NCI-H1417 (cell line): ENCODE measurements at regions not wholly inside any gene's neighbourhood (a gene's known extent, or its start where the extent isn't known, plus 50 kb on each side); places are given as distances from the start of the nearest gene placed in this dataset.
A peak's percentile ranks its signal among the peaks of the same experiment; 100 is the strongest.
"Not testable (repeated sequence)": the region's sequence is repeated elsewhere in the genome, so short reads cannot be mapped to it uniquely, and the experiment has no call there.

Source experiments
- DNase-seq, 3 experiments: peaks; one replicate each; lab custom pipeline; 2025; lab: John Stamatoyannopoulos, UW

DNA sequence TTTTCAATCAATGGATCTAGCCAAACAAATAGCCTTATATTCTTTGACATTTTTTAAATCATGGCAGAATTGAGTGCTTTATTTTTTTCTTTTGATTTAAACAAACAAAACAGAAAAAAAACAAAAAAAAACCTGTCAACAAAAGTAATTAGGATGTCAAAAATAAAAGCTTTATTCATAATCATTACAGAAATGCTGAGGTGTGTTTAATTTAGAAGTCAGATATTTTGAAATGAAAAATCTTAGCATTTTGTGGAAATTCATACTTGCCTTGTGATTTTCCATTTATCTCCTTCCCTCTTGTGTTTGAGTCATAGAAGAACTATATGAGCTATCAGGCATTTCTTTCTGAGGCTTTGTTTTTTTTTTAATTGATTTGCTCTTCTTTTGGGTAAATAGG, 387.0 kb upstream of the STXBP6 start:
- DNase-seq = no peak

DNA sequence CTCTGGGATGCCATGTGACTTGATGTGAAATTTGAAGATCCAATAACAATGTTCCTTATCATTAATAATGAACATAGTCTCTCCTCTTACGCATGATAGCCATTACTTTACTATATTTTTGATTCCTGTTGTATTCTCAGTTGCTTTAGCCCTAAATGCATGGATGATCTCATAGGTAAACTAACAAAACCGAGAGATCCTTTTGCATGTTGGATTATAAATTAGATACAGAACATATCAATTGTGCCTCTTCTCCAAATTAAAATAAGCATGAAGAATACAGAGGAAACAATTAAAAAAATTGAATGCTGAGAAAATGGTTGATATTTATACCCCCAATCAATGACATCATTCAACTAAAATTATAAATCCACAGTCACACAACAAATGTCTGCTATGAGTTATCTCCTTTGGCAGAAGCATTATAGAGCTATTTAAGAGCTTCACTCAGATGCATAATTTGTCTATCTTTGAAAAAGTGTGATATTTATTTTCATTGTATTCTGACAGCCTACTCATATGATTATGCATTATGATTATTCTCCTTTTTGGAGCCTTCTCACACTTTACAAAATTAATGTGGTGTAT, 386.4 kb upstream of the STXBP6 start:
- DNase-seq = no peak

DNA sequence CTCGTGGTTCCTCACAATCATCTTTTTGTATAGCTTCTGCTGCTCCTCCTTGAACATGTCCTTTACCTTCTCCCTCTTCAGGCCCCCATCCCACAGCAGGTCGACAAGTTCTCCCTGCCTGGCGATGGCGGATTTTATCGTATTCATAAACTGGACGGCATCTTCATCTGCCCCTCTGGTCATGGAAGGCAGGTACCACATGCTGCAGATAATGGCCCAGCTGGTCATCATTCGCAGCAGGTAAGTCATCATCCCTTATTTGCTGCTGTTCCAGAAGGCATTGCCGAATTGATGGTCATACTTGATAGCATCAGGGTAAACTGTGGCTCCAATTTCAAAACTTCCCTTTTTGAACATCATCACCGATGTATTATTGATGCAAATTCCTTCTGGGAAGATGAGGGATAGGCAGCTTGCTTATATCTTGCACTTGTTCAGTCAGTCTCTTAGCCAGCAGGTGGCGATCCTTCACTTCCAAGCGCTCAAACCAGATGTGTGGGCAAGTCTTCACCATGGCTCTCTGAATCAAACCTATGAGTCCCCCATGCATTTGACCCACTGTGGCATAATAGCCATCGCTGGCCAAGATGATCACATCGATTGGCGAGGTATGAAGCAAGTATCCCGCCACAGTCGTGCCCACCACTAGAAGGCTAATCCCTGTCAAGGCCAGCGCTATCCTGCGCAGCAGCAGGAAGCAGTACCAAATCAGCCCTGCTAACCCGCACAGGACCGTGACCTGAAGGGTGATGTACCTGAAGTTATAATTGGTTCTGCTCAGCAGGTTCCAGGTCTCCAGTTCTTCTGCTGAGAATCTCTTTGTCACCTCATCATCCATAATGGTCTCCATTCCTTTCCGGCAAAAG, 381.5 kb upstream of the STXBP6 start:
- DNase-seq = peak; percentile 32 to 72 (median 58)

DNA sequence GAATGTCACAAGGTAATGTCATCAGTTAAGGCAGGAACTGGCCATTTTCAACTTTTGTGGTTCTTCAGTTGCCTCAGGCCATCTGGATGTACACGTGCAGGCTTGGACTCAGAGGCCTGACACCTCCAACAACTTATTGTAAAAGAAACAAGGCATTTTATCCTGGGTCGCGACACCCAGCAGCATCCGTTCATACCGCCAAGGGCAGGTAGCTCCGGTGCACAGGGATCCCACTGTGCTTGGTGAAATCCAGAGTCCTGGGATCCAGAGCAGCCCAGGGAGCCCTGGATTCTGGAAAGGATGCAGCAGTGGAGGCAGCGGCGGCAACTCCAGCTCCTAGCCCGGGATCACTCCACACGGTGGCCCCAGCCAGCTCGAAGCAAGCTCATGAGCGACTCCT, 380.9 kb upstream of the STXBP6 start:
- DNase-seq = no peak

DNA sequence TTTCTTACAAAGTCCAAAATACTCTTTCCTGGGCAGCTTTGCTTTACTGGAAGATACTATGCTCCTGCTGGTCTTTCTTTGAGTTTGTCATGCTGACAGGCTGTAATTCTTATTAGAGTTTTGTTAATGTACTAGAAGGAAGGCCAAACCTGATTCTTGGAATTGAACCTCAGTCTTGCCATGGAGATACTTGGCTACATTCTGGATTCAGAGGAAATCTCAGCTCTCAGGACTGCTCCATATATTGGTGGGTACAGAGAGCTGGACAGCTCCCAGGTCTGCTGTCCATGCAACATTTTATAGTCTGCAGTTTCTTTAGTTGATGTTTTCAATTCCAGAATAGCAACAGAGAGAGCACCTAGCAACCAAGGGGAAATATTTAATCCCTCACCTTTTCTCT, 363.1 kb upstream of the STXBP6 start:
- DNase-seq = no peak

DNA sequence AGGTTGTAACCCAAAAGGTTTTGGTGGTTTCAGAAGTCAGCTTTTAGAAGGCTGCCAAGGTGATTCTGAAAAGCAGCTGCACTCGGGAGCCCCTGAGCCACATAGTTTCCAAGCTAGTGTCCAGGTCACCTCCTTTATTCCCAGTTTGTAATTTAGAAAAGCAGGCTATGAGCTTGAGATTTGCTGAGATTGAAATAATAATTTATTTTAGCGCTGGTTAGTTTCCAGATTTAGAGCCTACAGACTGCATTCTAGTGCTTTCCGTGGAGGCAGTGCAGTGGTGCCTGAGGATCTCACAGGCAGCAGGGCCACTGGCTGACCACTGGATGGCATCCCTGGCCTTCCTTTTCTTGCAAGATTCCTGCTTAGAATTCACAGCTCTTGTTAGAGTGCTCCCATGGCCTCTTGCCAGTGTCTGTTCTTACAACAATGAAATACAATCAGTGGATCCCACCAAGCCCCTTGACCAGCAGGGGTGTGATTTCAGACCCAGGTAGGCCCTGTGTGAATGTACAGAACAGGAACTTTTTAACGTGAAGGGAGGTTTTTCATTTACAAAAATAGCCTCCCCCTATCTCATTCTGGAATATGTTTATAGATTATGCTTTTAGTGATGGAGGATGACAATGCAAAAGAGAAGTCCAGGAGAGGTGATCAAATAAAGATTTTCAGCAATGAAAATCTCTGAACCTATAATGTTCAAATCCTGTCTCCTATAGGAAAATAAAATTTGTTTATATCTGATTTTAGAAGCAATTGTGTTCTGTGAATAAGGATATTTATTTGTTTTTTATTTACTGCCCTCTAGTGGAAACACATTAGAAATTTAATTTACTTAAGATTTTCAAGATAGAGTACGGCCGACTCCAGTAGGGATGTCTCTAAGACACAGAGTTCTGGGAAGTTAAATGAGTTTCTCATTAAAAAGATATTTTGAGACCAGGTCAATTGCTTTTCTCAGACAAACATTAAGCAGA, 362.1 kb upstream of the STXBP6 start:
- DNase-seq = peak in 1 of 3 experiments; percentile 53

DNA sequence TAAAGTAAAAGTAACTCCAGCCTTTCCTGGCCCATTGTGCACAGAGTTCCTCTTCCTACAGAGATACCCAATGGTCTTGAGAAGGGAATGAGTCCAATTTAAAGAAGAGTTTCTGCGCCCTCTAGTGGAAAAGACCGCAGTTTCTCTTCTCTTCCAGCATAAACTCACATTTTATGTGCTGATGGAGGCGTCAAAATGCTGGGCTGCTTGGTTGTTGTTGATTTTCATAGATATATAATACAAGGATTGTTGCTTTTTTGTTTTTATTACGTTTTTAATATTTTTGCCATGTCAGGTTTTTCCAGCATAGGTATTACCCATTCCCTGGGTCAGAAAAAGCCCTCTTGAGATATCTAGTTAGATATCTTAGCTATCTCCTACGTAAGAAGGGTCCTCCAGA, 356.9 kb upstream of the STXBP6 start:
- DNase-seq = peak; percentile 47 to 78 (median 73)

DNA sequence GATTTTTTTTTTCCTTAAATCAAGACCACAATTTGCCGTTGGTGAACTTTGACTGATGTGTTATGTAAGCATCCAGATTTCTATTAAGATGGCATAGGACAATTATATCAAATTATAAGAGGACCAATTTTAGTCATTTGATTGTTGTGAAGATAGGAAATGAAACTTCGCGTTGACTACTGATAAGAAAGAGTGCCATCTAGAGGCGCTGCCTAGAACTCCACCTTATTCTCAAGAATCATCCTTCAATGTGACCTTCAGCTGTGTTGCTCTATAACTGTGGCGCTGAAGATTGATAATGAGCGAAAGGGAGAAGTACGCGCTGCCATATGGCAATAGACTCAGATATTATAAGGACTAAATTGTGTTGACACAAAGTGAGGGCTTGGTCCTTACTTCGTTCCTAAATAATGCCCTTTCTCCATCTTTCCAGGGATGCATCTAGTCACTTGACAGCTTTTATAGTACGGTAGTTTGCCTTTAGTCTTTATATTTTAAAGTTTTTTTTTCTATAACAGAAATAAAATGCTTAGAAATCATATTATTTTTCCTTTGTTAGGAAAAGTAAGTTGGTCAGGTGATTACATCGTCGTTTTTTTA, 350.8 kb upstream of the STXBP6 start:
- DNase-seq = peak; percentile 35 to 81 (median 67)

DNA sequence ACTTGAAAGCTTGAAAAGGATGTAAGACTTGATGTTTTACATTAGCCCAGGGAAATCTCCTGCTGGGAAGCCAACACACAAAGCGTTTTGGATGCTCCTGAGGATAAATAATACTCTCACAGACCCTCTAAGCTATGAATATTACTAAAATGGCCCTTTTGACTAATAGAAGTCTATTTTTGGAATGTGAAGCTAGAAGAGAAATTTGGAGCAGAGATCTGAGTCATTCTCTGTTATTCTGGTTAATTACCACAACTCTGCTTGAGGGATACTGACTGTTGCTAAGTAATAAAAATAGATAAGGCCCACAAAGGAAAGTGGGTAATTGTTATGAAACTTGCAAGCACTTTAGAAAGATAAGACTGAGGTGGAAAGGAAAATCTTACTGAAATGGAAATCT, 346.2 kb upstream of the STXBP6 start:
- DNase-seq = no peak

DNA sequence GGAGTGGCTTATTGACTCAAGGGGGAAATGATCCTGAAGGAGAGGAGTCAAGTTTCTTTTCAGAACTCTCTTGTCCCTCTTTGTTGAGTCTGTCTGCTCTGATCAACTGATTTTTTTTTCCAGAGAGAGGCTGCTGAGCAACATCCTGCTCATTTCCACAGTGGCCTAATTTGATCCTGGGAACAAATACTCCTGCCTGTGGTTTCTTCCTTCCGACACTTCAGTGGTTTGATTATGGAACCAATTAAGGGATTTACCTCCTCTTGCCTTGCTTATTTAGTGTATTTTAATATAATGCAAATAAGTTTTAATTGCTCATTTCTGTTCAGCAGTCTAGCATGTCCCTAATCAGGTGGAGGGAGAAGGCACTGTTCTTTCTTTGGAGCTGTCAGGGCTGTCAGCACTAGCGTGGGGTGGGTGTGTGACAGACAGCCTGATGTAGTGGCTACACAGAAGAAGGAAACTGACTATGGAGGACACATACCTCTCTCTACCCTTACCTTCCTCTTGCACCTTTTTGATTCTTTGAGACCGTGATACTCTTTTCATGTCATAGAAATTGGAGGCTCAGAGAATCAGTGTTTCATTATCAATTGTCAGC, 344.9 kb upstream of the STXBP6 start:
- DNase-seq = no peak

DNA sequence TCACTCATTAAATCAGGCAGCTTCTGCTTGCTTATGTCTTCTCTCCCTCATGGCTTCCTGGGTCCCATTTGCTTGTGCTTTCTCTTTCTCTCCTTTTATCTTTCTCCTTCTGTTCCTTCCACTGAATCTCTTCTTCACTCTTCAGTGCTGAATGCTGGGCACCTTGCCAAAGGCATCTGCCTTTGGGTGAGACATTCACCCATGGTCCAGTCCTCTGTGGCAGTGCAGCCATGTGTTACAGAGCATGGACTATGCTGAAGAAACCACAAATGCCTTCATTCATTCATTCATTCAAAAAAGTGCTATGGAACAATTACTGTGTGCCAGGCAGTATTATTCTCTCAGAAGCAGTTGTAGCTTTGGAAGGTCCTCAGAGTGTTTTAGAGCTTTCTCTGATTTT, 344.4 kb upstream of the STXBP6 start:
- peak in 1 of 3 experiments; percentile 17 for DNase-seq

DNA sequence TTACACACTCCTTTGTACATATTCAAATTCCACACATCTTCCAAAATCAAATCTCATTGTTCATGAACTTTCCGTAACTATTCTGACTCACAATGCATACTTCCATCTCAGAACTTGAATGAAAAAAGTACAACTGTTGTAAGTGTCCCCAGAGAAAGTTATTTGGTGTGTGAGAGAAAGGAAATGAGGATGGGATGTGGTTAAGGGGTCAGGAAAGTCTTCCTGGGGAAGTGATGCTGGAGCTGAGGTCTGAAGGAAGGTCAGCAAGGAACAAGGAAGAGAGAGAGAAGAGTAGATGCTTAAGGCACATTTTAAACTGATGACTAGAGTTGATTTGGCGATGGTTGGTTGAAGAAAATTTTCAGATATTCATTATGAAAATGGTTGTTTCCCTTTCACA, 340.0 kb upstream of the STXBP6 start:
- no peak for DNase-seq

DNA sequence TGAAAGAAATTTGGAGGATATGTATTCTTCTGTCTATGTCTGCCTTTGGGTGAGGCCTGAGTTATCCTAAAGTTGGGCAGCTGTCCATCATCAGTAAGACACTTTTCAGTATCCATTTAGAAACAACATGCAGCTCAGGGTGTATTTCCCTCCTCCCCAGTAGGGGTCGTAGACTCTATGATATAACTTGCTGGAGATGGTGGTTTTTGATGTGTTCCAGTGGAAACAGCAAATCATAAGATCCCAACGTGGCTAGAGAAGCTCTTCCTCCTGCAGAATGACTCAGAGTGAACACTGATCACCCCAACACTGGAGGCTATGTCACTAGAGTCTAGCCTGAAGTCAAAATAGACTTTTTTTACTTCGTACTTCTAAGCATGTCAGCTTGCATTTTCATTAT, 331.6 kb upstream of the STXBP6 start:
- DNase-seq = peak in 1 of 3 experiments; percentile 18

DNA sequence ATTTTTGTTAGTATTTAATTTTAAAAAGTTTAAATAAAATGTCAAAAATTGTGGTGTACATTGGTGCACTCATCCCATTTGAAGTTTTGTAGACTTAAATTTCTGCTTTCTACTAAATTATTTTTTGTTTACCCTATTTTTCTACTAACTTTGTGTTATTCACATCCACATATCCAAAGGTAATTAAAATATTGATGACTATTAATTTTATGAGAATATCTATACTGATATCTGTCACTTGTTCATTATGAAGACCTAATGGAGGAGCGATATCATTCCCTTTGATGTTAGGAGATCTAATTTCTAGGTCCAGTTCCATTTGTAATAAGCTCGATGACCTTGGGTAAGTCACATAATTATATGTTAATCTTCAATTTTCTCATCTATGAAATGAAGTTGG, 325.7 kb upstream of the STXBP6 start:
- DNase-seq = no peak

DNA sequence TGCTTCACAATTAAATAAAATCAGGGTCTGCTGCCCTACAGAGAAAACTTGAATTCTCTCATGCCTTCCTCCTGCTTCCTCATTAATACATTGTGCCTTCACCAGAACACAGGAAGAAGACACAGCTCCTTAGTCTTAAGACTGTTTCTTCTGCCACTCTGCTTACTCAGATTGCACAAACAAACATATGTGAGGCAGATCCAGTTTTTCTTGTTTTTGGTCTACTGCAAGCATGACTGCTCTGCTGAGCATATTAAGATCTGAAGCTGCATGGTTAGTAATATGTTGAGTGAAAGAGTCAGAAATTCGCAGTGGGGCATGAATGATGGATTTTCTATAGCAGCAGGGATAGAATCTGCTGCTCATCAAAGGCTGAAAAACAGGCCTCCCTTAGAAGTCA, 321.1 kb upstream of the STXBP6 start:
- DNase-seq = no peak

DNA sequence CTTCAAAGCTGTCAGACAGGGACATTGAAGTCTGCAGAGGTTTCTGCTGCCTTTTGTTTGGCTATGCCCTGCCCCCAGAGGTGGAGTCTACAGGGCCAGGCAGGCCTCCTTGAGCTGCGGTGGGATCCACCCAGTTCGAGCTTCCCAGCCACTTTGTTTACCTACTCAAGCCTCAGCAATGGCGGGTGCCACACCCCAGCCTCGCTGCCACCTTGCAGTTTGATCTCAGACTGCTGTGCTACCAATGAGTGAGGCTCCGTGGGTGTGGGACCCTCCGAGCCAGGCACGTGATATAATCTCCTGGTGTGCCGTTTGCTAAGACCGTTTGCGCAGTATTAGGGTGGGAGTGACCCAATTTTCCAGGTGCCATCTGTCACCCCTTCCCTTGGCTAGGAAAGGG, 320.1 kb upstream of the STXBP6 start:
- not testable (repeated sequence) for DNase-seq

DNA sequence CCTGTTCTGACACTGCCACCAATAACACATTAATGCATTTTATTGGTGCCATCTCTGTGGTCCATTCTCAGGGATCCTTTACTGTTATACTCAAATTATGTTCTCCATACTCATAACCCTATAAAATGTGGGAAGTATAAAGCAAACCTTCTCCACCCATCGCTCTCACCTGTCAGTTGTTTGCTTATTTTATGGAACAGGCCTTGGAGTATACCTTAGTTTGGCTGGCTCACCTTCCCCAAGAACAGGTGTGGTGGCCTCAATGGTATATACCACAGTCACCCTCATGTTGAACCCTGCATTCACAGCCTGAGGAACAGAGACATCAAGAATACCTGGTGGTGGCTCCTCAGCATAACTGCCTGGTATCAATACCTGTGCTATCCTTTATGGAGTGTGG, 308.4 kb upstream of the STXBP6 start:
- DNase-seq = no peak

DNA sequence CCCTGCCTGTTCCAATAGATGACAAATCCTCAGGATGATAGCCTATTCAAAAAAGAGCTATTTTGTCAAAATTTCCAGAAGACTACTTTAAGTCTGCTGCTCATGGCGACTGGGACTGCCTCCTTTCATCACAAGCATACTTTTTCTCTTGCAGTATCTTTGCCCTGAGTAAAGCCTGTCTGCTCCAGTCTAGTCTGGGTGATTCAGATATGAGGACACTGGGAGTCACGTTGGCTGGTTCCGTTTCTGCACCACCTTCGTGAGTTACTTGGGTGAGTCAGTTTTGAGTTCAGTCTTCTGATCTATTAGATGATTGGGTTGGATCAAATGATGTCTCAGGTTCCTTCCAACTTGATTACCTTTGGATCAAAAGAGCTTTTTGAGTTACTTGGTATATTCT, 301.3 kb upstream of the STXBP6 start:
- no peak for DNase-seq

DNA sequence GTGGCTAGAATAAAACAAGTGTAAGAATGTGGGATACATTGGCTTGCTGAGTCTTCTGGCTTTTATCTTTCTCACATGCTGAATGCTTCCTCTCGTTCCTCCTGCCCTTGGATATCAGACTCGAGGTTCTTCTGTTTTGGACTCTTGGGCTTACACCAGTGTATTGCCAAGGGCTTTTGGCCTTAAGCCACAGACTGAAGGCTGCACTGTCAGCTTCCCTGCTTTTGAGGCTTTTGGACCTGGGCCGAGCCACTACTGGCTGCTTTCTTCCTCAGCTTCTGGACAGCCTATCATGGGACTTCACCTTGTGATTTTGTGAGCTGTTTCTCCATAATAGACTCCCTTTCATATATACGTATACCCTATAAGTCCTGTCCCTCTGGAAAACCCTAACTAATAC, 300.9 kb upstream of the STXBP6 start:
- no peak for DNase-seq

DNA sequence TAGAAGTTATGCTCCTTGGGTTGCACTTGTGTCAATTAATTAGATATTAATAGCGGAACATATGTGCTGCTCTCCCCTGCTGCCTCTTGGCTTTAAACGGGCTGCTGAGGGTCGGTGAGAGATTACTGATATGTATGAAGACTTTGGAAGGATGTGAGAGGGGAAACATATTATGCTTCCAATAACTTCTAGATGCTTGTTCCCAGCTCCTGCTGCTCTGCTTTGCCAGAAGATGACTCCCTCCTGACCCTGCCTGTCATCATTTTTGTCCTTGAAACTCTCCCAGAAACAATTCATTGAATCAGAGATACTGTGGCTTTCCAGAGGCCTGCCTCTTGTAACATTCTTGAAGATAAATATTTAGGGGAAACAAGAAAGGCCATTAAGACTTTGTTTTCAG, 300.1 kb upstream of the STXBP6 start:
- DNase-seq = no peak

DNA sequence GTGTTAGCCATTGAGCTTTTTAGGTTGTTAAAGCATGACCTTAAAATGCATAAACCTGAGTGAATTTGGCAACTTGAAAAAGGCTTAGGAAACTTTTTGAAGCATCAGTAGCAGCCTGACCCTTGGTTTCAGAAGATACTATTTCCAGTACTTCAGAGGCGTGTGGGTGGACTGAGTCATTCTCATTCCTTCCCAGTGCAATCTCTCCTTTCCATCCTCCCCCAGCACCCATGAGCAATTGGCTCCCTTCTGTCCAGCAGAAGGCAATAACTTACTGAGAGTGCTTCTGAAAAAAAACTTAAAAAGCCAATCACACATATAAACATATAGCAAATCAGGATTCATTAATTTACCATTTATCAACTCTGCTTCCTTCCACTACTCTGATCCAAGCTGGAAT, 299.3 kb upstream of the STXBP6 start:
- no peak for DNase-seq

DNA sequence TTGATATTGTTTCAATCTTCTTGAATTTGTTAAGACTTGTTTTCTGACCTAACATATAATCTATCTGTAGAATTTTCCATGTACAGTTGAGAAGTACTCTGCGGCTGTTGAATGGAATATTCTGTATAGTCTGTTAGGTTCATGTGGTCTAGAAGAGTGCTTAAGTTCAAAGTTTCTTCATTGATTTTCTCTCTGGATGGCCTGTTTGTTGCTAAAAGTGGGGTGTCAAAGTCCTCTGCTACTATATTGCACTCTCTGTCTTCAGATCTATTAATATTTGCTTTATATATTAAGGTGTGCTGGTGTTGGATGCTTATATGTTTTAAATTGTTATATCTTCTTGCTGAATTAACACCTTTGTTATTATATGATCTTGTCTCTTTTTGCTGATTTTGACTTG, 290.9 kb upstream of the STXBP6 start:
- DNase-seq = no peak
